ENCODE measurements at regions not wholly inside any gene's neighbourhood (a gene's known extent, or its start where the extent isn't known, plus 50 kb on each side); places are given as distances from the start of the nearest gene placed in this dataset.

GRCh38 chr18:22320771-22321170 is 96.9 kb downstream of the CTAGE1 start:
- no peak for DNase-seq (ENCODE audit: low read depth)
- TF ChIP-seq, protein P1, sequence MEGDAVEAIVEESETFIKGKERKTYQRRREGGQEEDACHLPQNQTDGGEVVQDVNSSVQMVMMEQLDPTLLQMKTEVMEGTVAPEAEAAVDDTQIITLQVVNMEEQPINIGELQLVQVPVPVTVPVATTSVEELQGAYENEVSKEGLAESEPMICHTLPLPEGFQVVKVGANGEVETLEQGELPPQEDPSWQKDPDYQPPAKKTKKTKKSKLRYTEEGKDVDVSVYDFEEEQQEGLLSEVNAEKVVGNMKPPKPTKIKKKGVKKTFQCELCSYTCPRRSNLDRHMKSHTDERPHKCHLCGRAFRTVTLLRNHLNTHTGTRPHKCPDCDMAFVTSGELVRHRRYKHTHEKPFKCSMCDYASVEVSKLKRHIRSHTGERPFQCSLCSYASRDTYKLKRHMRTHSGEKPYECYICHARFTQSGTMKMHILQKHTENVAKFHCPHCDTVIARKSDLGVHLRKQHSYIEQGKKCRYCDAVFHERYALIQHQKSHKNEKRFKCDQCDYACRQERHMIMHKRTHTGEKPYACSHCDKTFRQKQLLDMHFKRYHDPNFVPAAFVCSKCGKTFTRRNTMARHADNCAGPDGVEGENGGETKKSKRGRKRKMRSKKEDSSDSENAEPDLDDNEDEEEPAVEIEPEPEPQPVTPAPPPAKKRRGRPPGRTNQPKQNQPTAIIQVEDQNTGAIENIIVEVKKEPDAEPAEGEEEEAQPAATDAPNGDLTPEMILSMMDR (conservative IDR thresholded peaks at IDR 0.05; ENCODE audit: low read depth, low read length): no peak
- no peak overlapping the region for H3K4me3 ChIP-seq (ENCODE audit: low read depth, low read length)

- TF ChIP-seq, protein P1 (conservative IDR thresholded peaks at IDR 0.05; ENCODE audit: low read depth, low read length): no peak
- no peak for DNase-seq (ENCODE audit: low read depth)
- H3K4me3 ChIP-seq (ENCODE audit: low read depth, low read length): no peak overlapping the region
Observed at GRCh38 chr18:22320155-22320554, 97.6 kb downstream of the CTAGE1 start.

GRCh38 chr18:22318745-22319407 is 98.8 kb downstream of the CTAGE1 start:
- DNase-seq (ENCODE audit: low read depth): no peak
- no peak overlapping the region for H3K4me3 ChIP-seq (ENCODE audit: low read depth, low read length)
- TF ChIP-seq, protein P1 (conservative IDR thresholded peaks at IDR 0.05; ENCODE audit: low read depth, low read length): no peak

GRCh38 chr18:22314420-22314819 is 103.3 kb downstream of the CTAGE1 start:
- no peak for DNase-seq (ENCODE audit: low read depth)
- TF ChIP-seq, protein P1 (conservative IDR thresholded peaks at IDR 0.05; ENCODE audit: low read depth, low read length): no peak
- no peak overlapping the region for H3K4me3 ChIP-seq (ENCODE audit: low read depth, low read length)

DNA sequence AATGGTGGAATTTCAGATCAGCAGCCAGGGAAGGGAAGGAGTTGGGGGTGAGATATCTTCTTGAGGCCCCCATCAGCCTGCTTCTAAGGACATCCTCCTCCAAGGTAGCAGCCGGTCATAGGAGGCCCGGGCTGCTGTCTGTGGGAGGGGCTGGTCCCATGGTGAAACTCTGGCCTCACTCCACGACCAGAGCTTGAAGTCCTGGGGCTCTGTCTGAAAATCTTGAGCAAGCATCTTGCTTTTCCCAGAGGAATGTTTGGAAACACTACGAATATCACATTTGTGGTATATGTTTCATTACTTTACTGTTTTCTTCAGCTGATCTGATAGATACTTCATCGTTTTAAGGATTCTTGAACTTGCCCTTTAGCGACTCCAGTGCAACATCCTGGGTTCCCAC is 103.7 kb downstream of the CTAGE1 start:
- TF ChIP-seq, protein P1 (conservative IDR thresholded peaks at IDR 0.05; ENCODE audit: low read depth, low read length): no peak
- no peak overlapping the region for H3K4me3 ChIP-seq (ENCODE audit: low read depth, low read length)
- no peak for DNase-seq (ENCODE audit: low read depth)

DNA sequence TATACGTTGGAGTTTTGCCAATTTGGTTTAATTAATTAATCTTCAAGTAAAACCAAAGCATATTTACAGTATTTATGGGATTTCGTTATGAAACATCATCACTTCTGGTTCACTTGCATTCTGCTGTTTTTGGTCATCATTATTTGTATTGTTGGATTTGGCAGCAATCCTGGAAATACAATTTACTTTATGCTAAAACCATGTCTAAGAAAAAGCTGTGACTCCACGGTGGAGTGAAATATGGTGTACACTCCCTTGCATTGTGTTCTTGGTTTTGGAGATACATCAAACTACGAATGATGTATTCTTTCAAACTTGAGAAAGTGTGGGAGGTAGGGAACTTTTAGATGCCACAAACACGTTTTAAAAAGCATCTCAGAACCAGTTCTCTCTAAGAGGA is 106.4 kb downstream of the CTAGE1 start:
- TF ChIP-seq, protein P1 (conservative IDR thresholded peaks at IDR 0.05; ENCODE audit: low read depth, low read length): no peak
- H3K4me3 ChIP-seq (ENCODE audit: low read depth, low read length): no peak overlapping the region
- no peak for DNase-seq (ENCODE audit: low read depth)

DNA sequence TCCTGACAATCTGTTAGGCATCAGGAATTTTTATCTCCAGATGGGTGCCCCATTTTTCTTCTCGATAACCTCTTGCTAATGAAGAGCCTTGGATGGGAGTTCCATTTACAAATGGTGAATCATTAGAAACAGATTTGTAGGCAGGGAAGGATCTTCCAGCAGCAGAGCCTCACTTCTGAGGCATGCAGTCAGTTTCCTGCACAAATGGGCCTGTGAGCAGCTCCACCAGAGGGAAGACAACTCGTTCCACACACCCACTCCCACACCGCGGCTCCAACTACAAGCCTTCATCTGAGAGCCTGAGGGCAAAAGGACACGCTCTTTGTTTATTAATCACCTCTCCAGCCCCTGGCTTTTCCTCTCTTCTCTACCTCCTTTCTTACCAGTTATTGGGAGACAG is 108.5 kb downstream of the CTAGE1 start:
- TF ChIP-seq, protein P1 (conservative IDR thresholded peaks at IDR 0.05; ENCODE audit: low read depth, low read length): no peak
- no peak overlapping the region for H3K4me3 ChIP-seq (ENCODE audit: low read depth, low read length)
- no peak for DNase-seq (ENCODE audit: low read depth)
